MM.1S (cell line): ENCODE measurements at regions not wholly inside any gene's neighbourhood (a gene's known extent, or its start where the extent isn't known, plus 50 kb on each side); places are given as distances from the start of the nearest gene placed in this dataset.

Experiments
- DNase-seq: peaks from one replicate; pipeline ENCODE4 v3.0.0-alpha.2; 2015
- H2AFZ ChIP-seq: fragments of 300-600 bp; sonication (generic); 2 replicates; pipeline ENCODE4 v1.6.0; 2016; ENCODE audit warnings: antibody characterized with exemption, low read length
- H3F3A ChIP-seq: fragments of 300-600 bp; sonication (generic); 2 replicates; pipeline ENCODE4 v1.6.1; 2016; ENCODE audit warnings: mild to moderate bottlenecking, antibody characterized with exemption, low read length, moderate library complexity, mixed read lengths; ENCODE audit not compliant: insufficient read depth
- H3K27ac ChIP-seq: fragments of 300-600 bp; sonication (generic); 2 replicates; pipeline ENCODE4 v1.5.1; 2016; ENCODE audit warnings: mild to moderate bottlenecking, low read length
- H3K27me3 ChIP-seq: fragments of 300-600 bp; sonication (generic); replicated peaks from 2 replicates; pipeline ENCODE4 v1.6.0; 2016; ENCODE audit warnings: low read length; ENCODE audit not compliant: insufficient read depth
- H3K36me3 ChIP-seq: fragments of 300-600 bp; sonication (generic); replicated peaks from 2 replicates; pipeline ENCODE4 v1.6.1; 2016; ENCODE audit warnings: mild to moderate bottlenecking, low read length, mixed read lengths; ENCODE audit not compliant: insufficient read depth
- H3K4me1 ChIP-seq: fragments of 300-600 bp; sonication (generic); 2 replicates; pipeline ENCODE4 v1.6.1; 2016; ENCODE audit warnings: low read length, mixed read lengths
- H3K4me2 ChIP-seq: fragments of 300-600 bp; sonication (generic); 2 replicates; pipeline ENCODE4 v1.6.0; 2016; ENCODE audit warnings: low read depth, low read length
- H3K4me3 ChIP-seq: fragments of 300-600 bp; sonication (generic); 2 replicates; pipeline ENCODE4 v1.5.1; 2016; ENCODE audit warnings: low read length, mixed read lengths
- H3K79me2 ChIP-seq: fragments of 300-600 bp; sonication (generic); 2 replicates; pipeline ENCODE4 v1.6.1; 2016; ENCODE audit warnings: mixed run types, low read length, mixed read lengths
- H3K9ac ChIP-seq: fragments of 300-600 bp; sonication (generic); 2 replicates; pipeline ENCODE4 v1.6.1; 2016; ENCODE audit warnings: low read length, mixed read lengths
- H3K9me2 ChIP-seq: fragments of 300-600 bp; sonication (generic); replicated peaks from 2 replicates; pipeline ENCODE4 v1.6.1; 2016; ENCODE audit warnings: mild to moderate bottlenecking, low read length, mixed read lengths; ENCODE audit not compliant: insufficient read depth
- H3K9me3 ChIP-seq: fragments of 300-600 bp; sonication (generic); replicated peaks from 2 replicates; pipeline ENCODE4 v1.6.1; 2016; ENCODE audit warnings: mild to moderate bottlenecking, low read length, mixed read lengths; ENCODE audit not compliant: insufficient read depth
- H4K20me1 ChIP-seq: fragments of 300-600 bp; sonication (generic); 2 replicates; pipeline ENCODE4 v1.6.1; 2016; ENCODE audit warnings: mild to moderate bottlenecking, low read length, moderate library complexity, mixed read lengths; ENCODE audit not compliant: insufficient read depth
- CTCF ChIP-seq: fragments of 300-600 bp; sonication (generic); IDR thresholded peaks from 2 replicates; pipeline ENCODE4 v1.5.1; 2016; ENCODE audit warnings: antibody characterized with exemption, low read length, mixed read lengths
- EZH2 ChIP-seq: fragments of 300-600 bp; sonication (generic); optimal IDR thresholded peaks from 2 replicates; pipeline ENCODE3; 2017; ENCODE audit warnings: low read depth, mild to moderate bottlenecking, antibody characterized with exemption, low read length, mixed read lengths
- EZH2phosphoT487 ChIP-seq: fragments of 300-600 bp; sonication (generic); IDR thresholded peaks from 2 replicates; pipeline ENCODE4 v1.6.1; 2018; ENCODE audit warnings: antibody characterized with exemption, low read length

GRCh38 chr20:57849121-57849520 lies 139.3 kb upstream of the PMEPA1 start:
- no peak for TF ChIP-seq CTCF
- TF ChIP-seq EZH2: no peak
- TF ChIP-seq EZH2phosphoT487: no peak
- Histone ChIP-seq H3K27ac (no peak overlapping the region), H3F3A (no peaks in the 10 kb centered on the region), H2AFZ (no peak overlapping the region), H3K79me2 (no peaks in the 10 kb centered on the region), H3K9me2 (no peaks in the 10 kb centered on the region), H3K4me1 (no peaks in the 10 kb centered on the region), H3K27me3 (peaks cover 73% of the 10 kb centered on the region), H3K4me2 (no peak overlapping the region), H4K20me1 (no peaks in the 10 kb centered on the region), H3K9ac (no peak overlapping the region), H3K4me3 (no peak overlapping the region), H3K9me3 (no peaks in the 10 kb centered on the region), H3K36me3 (no peaks in the 10 kb centered on the region)
- no peak for DNase-seq

GRCh38 chr20:57848282-57848681 lies 138.5 kb upstream of the PMEPA1 start:
- H3K4me2 ChIP-seq: no peak overlapping the region
- TF ChIP-seq EZH2: no peak
- no peak for TF ChIP-seq EZH2phosphoT487
- TF ChIP-seq CTCF: no peak

GRCh38 chr20:57847104-57847503 lies 137.3 kb upstream of the PMEPA1 start:
- H3F3A ChIP-seq: no peaks in the 10 kb centered on the region
- no peak overlapping the region for H3K4me2 ChIP-seq
- H2AFZ ChIP-seq: no peak overlapping the region
- H3K27ac ChIP-seq: no peak overlapping the region
- H3K79me2 ChIP-seq: no peaks in the 10 kb centered on the region
- H4K20me1 ChIP-seq: no peaks in the 10 kb centered on the region
- no peak overlapping the region for H3K4me3 ChIP-seq
- no peaks in the 10 kb centered on the region for H3K4me1 ChIP-seq
- H3K27me3 ChIP-seq: peaks cover 78% of the 10 kb centered on the region
- no peaks in the 10 kb centered on the region for H3K9me3 ChIP-seq
- H3K9me2 ChIP-seq: no peaks in the 10 kb centered on the region
- no peaks in the 10 kb centered on the region for H3K36me3 ChIP-seq
- no peak overlapping the region for H3K9ac ChIP-seq
- no peak for DNase-seq
- no peak for TF ChIP-seq EZH2phosphoT487
- TF ChIP-seq EZH2: no peak
- no peak for TF ChIP-seq CTCF

More at GRCh38 chr20:57848282-57848681, 138.5 kb upstream of the PMEPA1 start:
- Histone ChIP-seq H3K9ac (no peak overlapping the region), H3K4me1 (no peaks in the 10 kb centered on the region), H3F3A (no peaks in the 10 kb centered on the region), H3K9me3 (no peaks in the 10 kb centered on the region), H3K27me3 (peaks cover 74% of the 10 kb centered on the region), H4K20me1 (no peaks in the 10 kb centered on the region), H3K79me2 (no peaks in the 10 kb centered on the region), H3K9me2 (no peaks in the 10 kb centered on the region), H3K27ac (no peak overlapping the region), H3K4me3 (no peak overlapping the region), H2AFZ (no peak overlapping the region), H3K36me3 (no peaks in the 10 kb centered on the region)
- no peak for DNase-seq
